ENCODE measurements at regions not wholly inside any gene's neighbourhood (a gene's known extent, or its start where the extent isn't known, plus 50 kb on each side); places are given as distances from the start of the nearest gene placed in this dataset.

- no peak for DNase-seq (ENCODE audit: low read depth)
- ChIA-PET CTCF (no interaction called here), POLR2A (no interaction called here)
- Histone ChIP-seq H3K4me3 (ENCODE audit: low read depth, low read length) (no peak overlapping the region), H3K27me3 (ENCODE audit: control insufficient read depth, insufficient read depth, low read length) (no peaks in the 10 kb centered on the region), H3K36me3 (ENCODE audit: control insufficient read depth, insufficient read depth, low read length) (no peaks in the 10 kb centered on the region)
- no peak for TF ChIP-seq CTCF (IDR thresholded peaks at IDR 0.05; ENCODE audit: insufficient read depth, low read depth, low read length)
Observed at GRCh38 chr18:78867131-78867530, 112.5 kb upstream of the SALL3 start.

GRCh38 chr18:78868330-78869316 lies 111.0 kb upstream of the SALL3 start:
- Histone ChIP-seq H3K27me3 (ENCODE audit: control insufficient read depth, insufficient read depth, low read length) (no peaks in the 10 kb centered on the region), H3K4me3 (ENCODE audit: low read depth, low read length) (no peak overlapping the region), H3K36me3 (ENCODE audit: control insufficient read depth, insufficient read depth, low read length) (no peaks in the 10 kb centered on the region)
- TF ChIP-seq CTCF (IDR thresholded peaks at IDR 0.05; ENCODE audit: insufficient read depth, low read depth, low read length), result no peak
- POLR2A ChIA-PET, result no interaction called here
- no peak for DNase-seq (ENCODE audit: low read depth)
- CTCF ChIA-PET, result no interaction called here

- no peak for DNase-seq (ENCODE audit: low read depth)
- POLR2A ChIA-PET, result no interaction called here
- H3K36me3 ChIP-seq (ENCODE audit: control insufficient read depth, insufficient read depth, low read length), result no peaks in the 10 kb centered on the region
- H3K27me3 ChIP-seq (ENCODE audit: control insufficient read depth, insufficient read depth, low read length), result no peaks in the 10 kb centered on the region
- CTCF ChIA-PET, result no interaction called here
- TF ChIP-seq CTCF (IDR thresholded peaks at IDR 0.05; ENCODE audit: insufficient read depth, low read depth, low read length), result no peak
- H3K4me3 ChIP-seq (ENCODE audit: low read depth, low read length), result no peak overlapping the region
Observed at GRCh38 chr18:78871618-78872017, 108.0 kb upstream of the SALL3 start.

GRCh38 chr18:78873926-78874500 lies 105.6 kb upstream of the SALL3 start:
- Histone ChIP-seq H3K4me3 (ENCODE audit: low read depth, low read length) (no peak overlapping the region), H3K36me3 (ENCODE audit: control insufficient read depth, insufficient read depth, low read length) (no peaks in the 10 kb centered on the region), H3K27me3 (ENCODE audit: control insufficient read depth, insufficient read depth, low read length) (no peaks in the 10 kb centered on the region)
- no peak for DNase-seq (ENCODE audit: low read depth)
- POLR2A ChIA-PET, result no interaction called here
- TF ChIP-seq CTCF (IDR thresholded peaks at IDR 0.05; ENCODE audit: insufficient read depth, low read depth, low read length), result no peak
- CTCF ChIA-PET, result interaction anchor here (1.2 kb wide), 1 partner anchor 9 kb away, joined by 4 read pairs; no protein-coding TSS in a partner anchor

GRCh38 chr18:78875016-78875777 lies 104.4 kb upstream of the SALL3 start:
- H3K4me3 ChIP-seq (ENCODE audit: low read depth, low read length), result no peak overlapping the region
- H3K27me3 ChIP-seq (ENCODE audit: control insufficient read depth, insufficient read depth, low read length), result no peaks in the 10 kb centered on the region
- TF ChIP-seq CTCF (IDR thresholded peaks at IDR 0.05; ENCODE audit: insufficient read depth, low read depth, low read length), result no peak
- DNase-seq (ENCODE audit: low read depth), result no peak
- ChIA-PET CTCF (no interaction called here), POLR2A (no interaction called here)
- H3K36me3 ChIP-seq (ENCODE audit: control insufficient read depth, insufficient read depth, low read length), result no peaks in the 10 kb centered on the region
